ENCODE measurements at regions not wholly inside any gene's neighbourhood (a gene's known extent, or its start where the extent isn't known, plus 50 kb on each side); places are given as distances from the start of the nearest gene placed in this dataset.

- H3K27me3 Mint-ChIP-seq (ENCODE audit: insufficient read depth, low read depth, poor library complexity), result no peaks in the 10 kb centered on the region
- no peaks in the 10 kb centered on the region for H3K4me1 ChIP-seq (ENCODE audit: insufficient read depth)
- H3K9me2 ChIP-seq (ENCODE audit: insufficient read depth), result no peaks in the 10 kb centered on the region
- no peaks in the 10 kb centered on the region for H3K9me3 Mint-ChIP-seq
- DNase-seq (ENCODE audit: low spot score) (no peak), ATAC-seq (no peak)
- no peak overlapping the region for H2AFZ ChIP-seq
- H3K4me1 Mint-ChIP-seq, result no peaks in the 10 kb centered on the region
- no peak overlapping the region for H3K27ac ChIP-seq (ENCODE audit: low read depth)
- H3F3A ChIP-seq (replicated peaks; ENCODE audit: low read depth), result no peaks in the 10 kb centered on the region
- H3K27ac Mint-ChIP-seq, result no peak overlapping the region
- H3K4me3 ChIP-seq, result no peak overlapping the region
- H4K20me1 ChIP-seq (replicated peaks; ENCODE audit: insufficient read depth), result no peaks in the 10 kb centered on the region
- H3K36me3 Mint-ChIP-seq (ENCODE audit: low read depth), result no peaks in the 10 kb centered on the region
- H3K79me2 ChIP-seq (replicated peaks; ENCODE audit: insufficient read depth), result no peaks in the 10 kb centered on the region
- no peaks in the 10 kb centered on the region for H3K36me3 ChIP-seq (ENCODE audit: insufficient read depth)
- H3K4me2 ChIP-seq, result no peak overlapping the region
- H3K27me3 ChIP-seq (ENCODE audit: insufficient read depth), result no peaks in the 10 kb centered on the region
- no peak overlapping the region for H3K4me3 Mint-ChIP-seq
- TF ChIP-seq JUNB (IDR thresholded peaks at IDR 0.05; ENCODE audit: unreplicated experiment) (no peak), ZNF114 (CRISPR knock-in tag; IDR thresholded peaks at IDR 0.05) (no peak), ZNF331 (CRISPR knock-in tag; IDR thresholded peaks at IDR 0.05; ENCODE audit: low read depth) (no peak), EZH2phosphoT487 (IDR thresholded peaks at IDR 0.05; ENCODE audit: unreplicated experiment) (no peak), ETS1 (IDR thresholded peaks at IDR 0.05) (no peak), STAT1 (IDR thresholded peaks at IDR 0.05; ENCODE audit: unreplicated experiment) (no peak), REST (IDR thresholded peaks at IDR 0.05; ENCODE audit: unreplicated experiment) (no peak), CREB1 (CRISPR knock-in tag; IDR thresholded peaks at IDR 0.05; ENCODE audit: low read depth) (no peak), CTCF (conservative IDR thresholded peaks at IDR 0.05; ENCODE audit: low read depth in 2 of 2) (no peak), NANOG (IDR thresholded peaks at IDR 0.05; ENCODE audit: borderline replicate concordance) (no peak), EZH2 (IDR thresholded peaks at IDR 0.05; ENCODE audit: low read depth, unreplicated experiment) (no peak), ZNF462 (CRISPR knock-in tag; IDR thresholded peaks at IDR 0.05) (no peak), POLR2AphosphoS5 (IDR thresholded peaks at IDR 0.05; ENCODE audit: low read depth) (no peak)
These were observed 435.5 kb downstream of the TAF11L14 start for GRCh38 chr5:18069790-18070189.
